HG03280 (cell line): ENCODE measurements at regions not wholly inside any gene's neighbourhood (a gene's known extent, or its start where the extent isn't known, plus 50 kb on each side); places are given as distances from the start of the nearest gene placed in this dataset.

ENCODE experiments used
- ATAC-seq: cut with Tn5 transposase; IDR thresholded peaks from one replicate; pipeline ENCODE4 v1.9.1; 2021; ENCODE audit warnings: mild to moderate bottlenecking, moderate library complexity; ENCODE audit not compliant: unreplicated experiment

DNA sequence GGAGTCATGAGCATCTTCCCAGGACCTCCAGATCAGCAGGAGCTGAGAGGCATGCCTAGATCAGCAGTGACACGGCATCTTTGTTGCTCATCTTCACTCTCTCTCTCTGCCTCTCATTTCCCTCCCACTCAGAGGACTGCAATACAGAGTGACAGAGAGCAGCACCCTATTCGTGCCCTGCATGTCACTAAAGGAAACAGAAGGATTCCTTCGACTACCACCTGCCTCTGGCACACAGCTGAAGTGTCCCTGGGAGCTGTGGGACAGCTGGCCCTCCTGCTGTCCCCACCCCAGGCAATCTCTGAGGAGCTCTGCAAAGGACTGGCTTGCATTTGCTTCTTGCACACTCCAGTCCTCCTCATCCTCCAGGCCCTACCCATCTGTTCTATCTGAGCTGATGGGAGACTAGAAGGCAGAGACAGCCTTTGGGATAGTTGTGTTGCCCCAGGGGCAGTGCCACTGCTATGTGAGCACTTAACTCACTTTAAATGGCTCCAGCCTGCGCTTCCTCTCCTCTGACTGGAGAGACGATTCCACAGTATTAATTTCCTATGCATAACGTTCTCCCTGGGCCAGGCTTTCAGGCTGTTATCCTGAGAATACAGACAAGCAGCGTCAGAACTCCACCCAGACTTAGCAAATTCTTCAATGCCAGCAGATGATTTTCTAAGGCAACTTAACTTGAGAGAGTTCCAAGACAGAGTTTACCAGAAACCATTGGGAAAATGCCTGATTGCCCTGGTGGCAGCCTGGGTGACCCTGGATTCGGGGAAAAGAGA is 167.6 kb upstream of the MAP1B start:
- no peak for ATAC-seq

DNA sequence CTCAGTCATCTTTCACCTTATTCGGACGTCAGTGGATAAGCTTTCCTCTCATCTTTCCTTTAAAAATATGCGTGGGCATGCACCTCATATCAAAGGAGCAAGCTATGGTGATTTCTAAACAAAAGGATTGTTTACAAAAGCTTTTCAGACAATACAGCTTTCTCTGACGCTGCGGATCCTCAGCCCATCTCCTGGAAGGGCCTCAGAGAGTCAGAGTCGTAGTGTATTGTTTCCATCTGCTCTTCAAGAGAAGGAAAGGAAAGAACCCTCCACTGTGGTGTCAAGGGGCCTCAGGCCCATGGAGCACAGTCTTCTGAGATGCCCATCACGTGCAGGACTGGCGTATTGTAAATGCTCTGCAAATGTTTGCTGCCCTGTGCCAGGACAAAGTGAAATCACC is 163.4 kb upstream of the MAP1B start:
- no peak for ATAC-seq

GRCh38 chr5:71945436-71945835 is 161.8 kb upstream of the MAP1B start:
- ATAC-seq = no peak

- no peak for ATAC-seq
Measured at GRCh38 chr5:71946343-71947030, 160.8 kb upstream of the MAP1B start.

- no peak for ATAC-seq
Measured at GRCh38 chr5:71948206-71948605, 159.1 kb upstream of the MAP1B start.

- ATAC-seq = no peak
Measured at GRCh38 chr5:71949772-71950171, 157.5 kb upstream of the MAP1B start.

DNA sequence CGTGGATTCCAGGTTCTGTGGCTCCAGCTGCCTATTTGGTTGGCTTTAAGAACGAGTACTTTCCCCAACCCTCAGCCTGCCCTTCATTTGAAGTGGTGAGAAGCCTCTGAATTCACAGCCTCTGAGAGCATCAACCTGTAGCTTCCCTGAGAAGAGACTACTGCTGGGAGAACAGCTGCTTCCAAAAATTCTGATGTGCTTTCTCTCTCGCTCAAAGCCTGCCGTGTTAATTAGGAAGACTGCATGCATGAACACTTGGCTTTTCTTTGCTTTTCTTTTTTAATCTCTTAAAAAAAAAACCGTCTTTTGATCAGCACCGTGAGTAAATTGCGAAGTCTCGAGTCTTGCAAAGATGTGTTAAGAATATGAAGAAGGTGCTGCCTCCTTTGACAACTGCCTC is 153.4 kb upstream of the MAP1B start:
- ATAC-seq = no peak

DNA sequence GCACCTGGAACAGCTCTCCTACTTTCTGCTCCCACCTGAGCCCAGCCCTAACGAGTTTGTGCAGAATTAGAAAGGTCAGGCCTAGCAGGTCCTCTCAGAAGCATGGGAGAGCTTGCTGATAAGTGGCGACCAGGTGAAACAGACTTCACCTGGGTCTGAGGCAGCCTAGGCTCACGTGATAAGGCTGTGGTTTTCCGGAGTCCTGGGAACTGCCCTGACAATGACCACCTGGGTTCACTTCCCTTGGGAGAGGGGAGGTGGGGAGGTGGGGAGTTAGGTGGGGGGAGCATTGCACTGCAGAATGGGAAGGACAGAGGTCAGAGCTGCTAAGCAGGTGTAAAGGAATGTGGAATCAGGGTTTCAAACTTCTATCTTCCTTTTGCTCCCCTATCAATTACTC is 152.9 kb upstream of the MAP1B start:
- no peak for ATAC-seq

GRCh38 chr5:71955723-71956122 is 151.6 kb upstream of the MAP1B start:
- no peak for ATAC-seq

- ATAC-seq = no peak
Measured at GRCh38 chr5:71957292-71957898, 149.9 kb upstream of the MAP1B start.

- no peak for ATAC-seq
Measured at GRCh38 chr5:71960195-71960594, 147.1 kb upstream of the MAP1B start.

- ATAC-seq = no peak
Measured at GRCh38 chr5:71961786-71962185, 145.5 kb upstream of the MAP1B start.

DNA sequence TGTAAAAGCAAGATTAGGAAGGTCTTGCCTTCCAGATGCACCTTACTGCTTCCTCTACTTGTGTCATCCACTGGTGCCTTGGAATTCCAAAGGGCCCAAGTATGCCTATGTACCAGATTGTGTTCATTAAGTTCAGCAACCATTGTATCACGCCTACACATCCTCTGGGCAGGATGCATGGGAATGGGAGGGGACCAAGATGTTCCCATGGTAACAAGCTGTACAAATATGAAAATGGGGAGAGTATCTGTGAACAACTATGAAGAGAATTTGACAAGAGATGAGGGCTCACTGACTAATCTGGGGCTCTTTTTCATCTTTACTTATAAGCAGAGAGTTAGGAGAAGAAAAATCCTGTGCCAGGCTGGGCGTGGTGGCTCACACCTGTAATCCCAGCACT is 137.8 kb upstream of the MAP1B start:
- no peak for ATAC-seq

GRCh38 chr5:71971862-71972261 is 135.4 kb upstream of the MAP1B start:
- ATAC-seq = no peak

- no peak for ATAC-seq
Measured at GRCh38 chr5:71972777-71973473, 134.3 kb upstream of the MAP1B start.

GRCh38 chr5:71973563-71973962 is 133.7 kb upstream of the MAP1B start:
- no peak for ATAC-seq

DNA sequence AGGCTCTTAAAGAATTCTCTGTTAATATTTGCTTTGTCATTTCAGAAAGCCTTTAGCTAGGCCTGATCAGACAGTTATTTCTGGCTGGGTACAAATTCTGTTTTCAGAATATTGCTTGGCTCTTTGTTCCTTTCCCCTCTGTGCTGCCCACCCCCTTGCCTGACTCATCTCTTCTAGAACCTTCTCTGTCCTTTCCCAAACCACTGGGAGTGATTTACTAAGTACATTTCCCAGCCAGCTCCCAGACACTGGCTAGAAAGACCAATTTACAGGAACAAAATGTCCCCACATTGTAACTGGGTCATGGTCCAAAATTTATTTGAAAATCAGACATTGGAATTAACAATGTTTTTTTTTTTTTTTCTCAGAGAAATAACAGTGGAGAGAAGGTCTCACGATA is 133.1 kb upstream of the MAP1B start:
- ATAC-seq = no peak

- ATAC-seq = no peak
Measured at GRCh38 chr5:71974622-71975021, 132.7 kb upstream of the MAP1B start.

GRCh38 chr5:71976449-71976848 is 130.8 kb upstream of the MAP1B start:
- no peak for ATAC-seq

DNA sequence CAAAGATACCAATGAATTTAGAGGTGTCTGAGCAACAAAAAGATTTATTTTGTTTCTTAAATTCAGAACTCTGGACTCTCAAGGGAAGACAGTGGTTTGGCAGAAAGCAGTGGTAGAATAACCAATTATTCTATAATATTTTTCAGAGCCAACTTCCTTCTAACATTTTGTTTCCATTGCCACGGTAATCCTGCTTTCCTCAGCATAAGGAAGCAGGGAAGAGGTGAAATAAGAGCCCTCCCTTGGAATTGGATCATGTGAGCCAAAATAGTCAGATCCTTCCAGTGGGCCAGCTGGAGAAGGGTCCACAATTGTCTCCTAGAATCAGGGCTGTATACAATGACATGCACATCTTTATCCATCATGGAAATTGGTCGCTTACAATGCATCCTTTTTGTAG is 130.0 kb upstream of the MAP1B start:
- no peak for ATAC-seq

- ATAC-seq = no peak
Measured at GRCh38 chr5:71978216-71978615, 129.1 kb upstream of the MAP1B start.
